Muscle of leg (tissue), 3 donors: ENCODE measurements at regions not wholly inside any gene's neighbourhood (a gene's known extent, or its start where the extent isn't known, plus 50 kb on each side); places are given as distances from the start of the nearest gene placed in this dataset.
A peak's percentile ranks its signal among the peaks of the same experiment; 100 is the strongest.

ENCODE experiments used
- DNase-seq: peaks from one replicate; pipeline ENCODE4 v3.0.0; 2013
- H3K27ac ChIP-seq: one replicate; pipeline ENCODE4 v1.5.1; 2013; ENCODE audit warnings: mild to moderate bottlenecking, low read length, control low read depth
- H3K27me3 ChIP-seq: one replicate; pipeline ENCODE4 v1.6.1; 2013; ENCODE audit warnings: low read length; ENCODE audit not compliant: control insufficient read depth, insufficient read depth
- H3K36me3 ChIP-seq: one replicate; pipeline ENCODE4 v1.6.1; 2013; ENCODE audit warnings: low read length; ENCODE audit not compliant: control insufficient read depth, insufficient read depth
- H3K4me1 ChIP-seq: one replicate; pipeline ENCODE4 v1.6.1; 2013; ENCODE audit warnings: low read length; ENCODE audit not compliant: control insufficient read depth, insufficient read depth
- H3K4me3 ChIP-seq: one replicate; pipeline ENCODE4 v1.5.1; 2013; ENCODE audit warnings: low read length, control low read depth
- H3K9me3 ChIP-seq: replicated peaks from 2 replicates; pipeline ENCODE4 v1.6.1; 2013; ENCODE audit warnings: low read depth, low read length; ENCODE audit not compliant: control insufficient read depth
- WGBS: methylation state at CpG from one replicate; pipeline ENCODE4 v1.1.5; 2013; ENCODE audit warnings: missing lambda C conversion rate; ENCODE audit not compliant: insufficient coverage; 5-methylcytosine and 5-hydroxymethylcytosine counted together

DNA sequence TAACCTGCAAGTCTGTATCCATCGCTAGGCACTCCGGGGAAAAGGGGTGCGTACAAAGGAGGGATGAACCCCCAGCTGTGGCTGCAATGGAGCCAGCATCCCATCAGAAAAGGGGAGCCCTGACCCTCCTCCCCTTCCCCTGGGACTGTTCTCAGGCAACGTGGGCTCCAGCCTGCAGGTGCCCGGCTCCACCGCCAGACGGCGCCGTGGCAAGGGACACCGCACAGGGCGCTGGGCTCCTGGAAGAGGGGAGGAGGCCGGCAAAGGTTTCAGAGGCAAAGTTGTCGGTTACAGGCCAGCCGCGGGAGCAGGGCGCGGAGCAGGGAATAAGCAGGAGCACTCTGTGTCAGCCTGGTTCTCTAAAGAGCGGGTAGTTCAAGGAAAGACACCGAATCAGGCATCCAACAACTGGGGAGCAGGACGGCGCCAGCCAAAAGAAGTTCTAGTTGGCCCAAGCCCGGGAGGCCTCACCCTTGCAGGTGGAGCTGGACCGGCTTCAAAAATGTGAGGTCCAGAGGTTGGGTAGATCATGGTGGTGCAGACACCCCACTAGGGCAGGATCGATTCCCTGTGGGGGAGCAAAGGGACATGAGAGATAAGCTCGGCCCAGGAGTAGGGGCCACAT lies 53.0 kb upstream of the ATP12A start:
- Histone ChIP-seq H3K4me1 (no peaks in the 10 kb centered on the region), H3K36me3 (no peaks in the 10 kb centered on the region), H3K4me3 (no peak overlapping the region), H3K27me3 (no peaks in the 10 kb centered on the region), H3K27ac (no peak overlapping the region), H3K9me3 (no peaks in the 10 kb centered on the region)
- DNase-seq: peak; percentile 23
- WGBS: 43% methylated on average over 24 of the region's 25 CpGs

DNA sequence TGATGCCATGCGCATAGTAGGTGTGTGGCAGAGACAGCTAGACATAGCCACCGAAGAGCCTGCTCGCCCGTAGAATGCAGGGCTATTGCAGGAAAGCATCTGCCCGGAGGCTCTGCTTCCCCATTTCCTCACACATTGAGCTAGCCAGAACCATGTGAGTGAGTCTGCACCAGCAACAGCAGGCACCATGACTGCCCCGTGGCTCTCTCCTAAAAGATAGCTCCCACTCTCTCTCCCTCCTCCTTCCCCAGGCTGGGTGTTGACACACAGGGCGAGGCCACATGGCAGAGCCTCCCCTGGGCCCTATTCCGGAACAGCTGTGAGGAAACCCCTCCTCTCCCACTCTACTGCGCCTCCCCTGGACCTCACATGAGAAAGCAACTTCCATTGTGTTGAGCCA lies 52.3 kb upstream of the ATP12A start:
- no peaks in the 10 kb centered on the region for H3K27me3 ChIP-seq
- no peak for DNase-seq
- no peaks in the 10 kb centered on the region for H3K9me3 ChIP-seq
- 70% methylated on average over 8 of the region's 9 CpGs for WGBS
- H3K4me1 ChIP-seq: no peaks in the 10 kb centered on the region
- no peak overlapping the region for H3K4me3 ChIP-seq
- H3K27ac ChIP-seq: no peak overlapping the region
- H3K36me3 ChIP-seq: no peaks in the 10 kb centered on the region

DNA sequence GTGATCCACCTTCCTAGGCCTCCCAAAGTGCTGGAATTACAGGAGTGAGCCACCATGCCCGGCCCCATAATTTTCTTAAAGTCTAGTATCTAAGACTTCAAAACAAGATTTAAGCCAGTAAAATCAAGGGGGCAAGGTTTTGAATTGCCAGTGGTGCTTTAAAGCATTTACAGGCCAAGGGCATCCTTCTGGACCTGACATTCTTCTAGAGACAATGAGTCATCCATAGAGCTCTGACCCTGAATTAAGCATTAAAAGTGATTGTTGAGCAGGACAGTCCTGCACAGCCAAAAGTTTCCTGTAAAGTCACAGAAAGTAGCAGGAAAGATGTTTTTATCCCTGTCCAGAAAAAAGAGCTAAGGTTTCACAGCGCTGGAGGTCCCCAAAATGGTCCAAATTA lies 50.9 kb upstream of the ATP12A start:
- Histone ChIP-seq H3K4me1 (no peaks in the 10 kb centered on the region), H3K27me3 (no peaks in the 10 kb centered on the region), H3K27ac (no peak overlapping the region), H3K9me3 (no peaks in the 10 kb centered on the region), H3K36me3 (no peaks in the 10 kb centered on the region), H3K4me3 (no peak overlapping the region)
- WGBS: 50% methylated on average over 1 of the region's 2 CpGs
- DNase-seq: no peak

DNA sequence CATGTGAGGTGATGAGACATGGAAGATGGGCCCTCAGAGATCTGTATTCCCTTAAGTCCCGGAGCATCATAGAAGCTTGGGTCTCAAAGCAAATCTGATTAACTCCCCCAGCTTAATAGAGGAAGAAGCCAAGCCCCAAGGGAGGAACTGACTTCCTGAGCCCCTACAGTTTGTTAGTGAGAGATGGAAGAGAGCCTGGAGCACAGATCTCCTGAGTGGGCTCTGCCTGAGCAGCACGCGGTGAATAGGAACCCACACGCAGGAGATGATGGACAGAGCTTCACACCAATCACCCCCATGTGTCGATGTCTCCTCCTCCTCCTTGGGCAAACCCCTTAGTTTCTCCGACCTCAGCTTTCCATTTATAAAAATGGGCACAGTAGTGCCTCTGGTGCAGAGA lies 50.1 kb upstream of the ATP12A start:
- Histone ChIP-seq H3K4me3 (no peak overlapping the region), H3K27me3 (no peaks in the 10 kb centered on the region), H3K9me3 (no peaks in the 10 kb centered on the region), H3K27ac (no peak overlapping the region), H3K4me1 (no peaks in the 10 kb centered on the region), H3K36me3 (no peaks in the 10 kb centered on the region)
- WGBS: no CpG with 5 or more reads among the region's 6 CpGs
- no peak for DNase-seq
